HG03460 (cell line): ENCODE measurements at regions not wholly inside any gene's neighbourhood (a gene's known extent, or its start where the extent isn't known, plus 50 kb on each side); places are given as distances from the start of the nearest gene placed in this dataset.
"Not testable (repeated sequence)": the region's sequence is repeated elsewhere in the genome, so short reads cannot be mapped to it uniquely, and the experiment has no call there.

ENCODE experiments used
- ATAC-seq: cut with Tn5 transposase; IDR thresholded peaks from one replicate; pipeline ENCODE4 v1.9.1; 2021; ENCODE audit not compliant: unreplicated experiment

GRCh38 chr6:140732991-140733390 lies 1358.5 kb upstream of the CITED2 start:
- ATAC-seq = no peak

DNA sequence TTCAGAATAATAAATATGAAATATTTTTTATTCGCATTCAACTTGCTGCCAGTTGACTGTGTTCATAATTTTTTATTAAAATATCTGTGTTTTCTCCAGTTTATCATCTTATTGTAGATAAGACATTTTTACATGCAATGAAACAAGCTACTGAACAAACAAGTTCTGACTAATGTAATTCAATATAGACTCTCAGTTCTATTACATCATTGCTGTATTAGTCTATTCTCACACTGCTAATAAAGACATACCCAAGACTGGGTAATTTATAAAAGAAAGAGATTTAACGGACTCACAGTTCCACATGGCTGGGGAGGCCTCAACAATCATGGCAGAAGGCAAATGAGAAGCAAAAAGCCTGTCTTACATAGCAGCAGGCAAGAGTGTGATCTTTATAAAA lies 1357.7 kb upstream of the CITED2 start:
- no peak for ATAC-seq

DNA sequence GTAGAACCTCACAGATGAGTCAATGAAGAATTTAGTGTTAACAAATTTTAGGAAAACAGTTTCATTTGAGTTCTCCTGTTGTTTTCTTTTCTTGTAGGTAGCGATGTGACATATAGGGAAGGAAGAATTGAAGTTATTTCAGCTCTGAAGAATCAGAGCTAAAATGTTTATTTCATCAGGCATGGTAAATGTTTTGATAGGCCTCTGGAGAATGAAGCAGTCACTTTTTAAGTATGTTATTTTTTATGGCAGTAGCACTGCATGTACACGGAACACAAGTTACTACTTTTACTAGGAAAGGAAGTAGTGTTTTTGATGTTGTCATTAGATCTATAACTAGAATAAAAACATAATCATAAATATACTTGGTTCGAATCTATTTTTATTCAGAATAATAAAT lies 1357.3 kb upstream of the CITED2 start:
- no peak for ATAC-seq

GRCh38 chr6:140729521-140729920 lies 1355.1 kb upstream of the CITED2 start:
- ATAC-seq = no peak

DNA sequence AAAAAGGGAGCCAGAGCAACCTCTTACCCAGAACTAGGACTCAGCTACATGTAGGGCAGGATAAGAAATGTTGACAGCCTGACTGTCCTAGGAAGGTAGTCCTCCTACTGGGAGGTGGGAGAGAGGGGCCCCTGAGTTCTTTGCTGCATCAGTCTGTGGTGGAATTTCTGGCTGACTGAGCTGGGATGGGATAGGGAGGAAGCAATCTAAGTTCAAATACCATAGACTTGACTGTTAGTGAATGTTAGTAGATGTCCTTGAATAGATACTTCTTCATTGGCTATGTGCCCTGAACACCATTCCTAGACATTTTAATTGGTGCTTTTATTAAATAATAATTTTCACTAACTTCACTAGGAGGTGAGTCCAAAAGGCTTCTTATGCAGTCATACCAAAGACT lies 1343.6 kb upstream of the CITED2 start:
- no peak for ATAC-seq

DNA sequence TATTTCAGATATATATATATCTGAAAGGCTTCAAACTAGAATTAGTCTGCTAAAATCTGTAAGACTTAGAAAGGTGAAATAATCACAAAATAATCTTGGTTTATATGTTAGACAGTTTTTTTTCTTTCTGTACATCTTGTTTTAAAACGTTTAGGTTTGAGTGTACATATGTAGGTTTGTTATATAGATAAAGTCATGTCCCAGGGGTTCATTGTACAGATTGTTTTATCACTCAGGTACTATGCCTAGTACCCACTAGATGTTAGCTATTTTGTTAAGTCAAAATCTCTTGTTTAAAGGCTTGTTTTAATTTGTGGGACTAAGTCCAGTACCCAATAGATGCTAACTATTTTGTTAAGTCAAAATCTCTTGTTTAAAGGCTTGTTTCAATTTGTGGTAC lies 1339.0 kb upstream of the CITED2 start:
- no peak for ATAC-seq

DNA sequence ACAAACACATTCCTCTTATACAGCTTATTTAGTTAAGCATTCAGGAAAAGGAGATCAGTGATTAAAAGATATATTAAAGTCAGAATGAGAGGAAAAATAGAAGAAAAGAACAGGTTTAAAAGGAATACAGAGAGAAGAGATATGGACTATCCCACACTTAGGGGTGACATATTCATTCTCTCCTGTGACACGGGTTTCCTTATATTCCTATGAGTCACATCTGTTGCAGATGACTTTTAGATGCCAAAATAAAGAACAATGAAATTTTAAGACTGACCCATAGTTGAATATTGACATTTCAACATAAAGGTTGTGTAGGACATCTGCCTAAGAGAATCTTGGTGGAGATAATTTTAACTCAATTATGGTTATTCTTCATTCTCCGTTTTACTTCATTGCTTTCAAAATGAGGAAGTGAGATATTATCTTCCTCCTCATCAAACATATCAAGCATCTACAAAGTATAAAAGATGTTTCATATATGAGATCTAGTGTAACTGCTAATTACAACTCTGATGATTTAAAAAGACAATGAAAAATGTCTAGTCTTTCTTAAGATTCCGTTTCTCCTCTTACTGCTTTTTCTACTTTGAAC lies 1336.7 kb upstream of the CITED2 start:
- no peak for ATAC-seq

GRCh38 chr6:140708441-140708840 lies 1334.0 kb upstream of the CITED2 start:
- no peak for ATAC-seq

DNA sequence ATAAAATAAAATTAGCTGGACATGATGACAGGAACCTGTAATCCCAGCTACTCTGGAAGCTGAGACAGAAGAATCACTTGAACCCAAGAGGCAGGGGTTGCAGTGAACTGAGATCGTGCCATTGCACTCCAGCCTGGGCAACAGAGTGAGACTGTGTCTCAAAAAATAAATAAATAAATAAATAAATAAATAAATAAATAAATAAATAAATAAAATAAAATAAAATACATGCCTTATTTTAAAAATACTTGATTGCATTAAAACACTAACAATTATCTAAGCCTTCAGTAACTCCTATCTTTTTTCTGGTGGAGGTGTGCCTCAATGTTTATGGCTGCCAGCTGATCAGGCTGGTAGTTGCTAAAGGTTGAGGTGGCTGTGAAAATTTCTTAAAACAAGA lies 1329.6 kb upstream of the CITED2 start:
- ATAC-seq = not testable (repeated sequence)

- ATAC-seq = no peak
Measured at GRCh38 chr6:140697585-140697984, 1323.1 kb upstream of the CITED2 start.

- ATAC-seq = no peak
Measured at GRCh38 chr6:140684776-140685550, 1310.5 kb upstream of the CITED2 start.

GRCh38 chr6:140677781-140678528 lies 1303.5 kb upstream of the CITED2 start:
- no peak for ATAC-seq

GRCh38 chr6:140671926-140672325 lies 1297.5 kb upstream of the CITED2 start:
- no peak for ATAC-seq

DNA sequence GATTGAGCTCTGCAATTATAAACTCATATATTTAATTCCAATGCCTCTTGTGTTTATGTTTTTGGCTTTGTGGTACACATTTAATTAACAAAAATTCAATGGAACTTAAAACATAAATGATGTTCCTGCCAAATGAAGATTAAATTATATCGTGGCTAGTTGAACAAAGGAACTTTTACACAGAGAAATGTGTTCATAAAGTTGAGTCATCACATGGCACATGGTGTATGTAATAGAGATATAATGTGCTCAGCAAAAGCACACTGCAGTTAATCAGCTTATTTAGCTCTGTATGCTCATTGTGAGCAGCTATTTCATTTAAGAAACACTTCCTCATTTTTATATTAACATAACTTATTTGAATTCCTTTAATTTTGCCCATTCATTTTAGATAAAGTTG lies 1295.6 kb upstream of the CITED2 start:
- no peak for ATAC-seq

- no peak for ATAC-seq
Measured at GRCh38 chr6:140669321-140669720, 1294.9 kb upstream of the CITED2 start.

DNA sequence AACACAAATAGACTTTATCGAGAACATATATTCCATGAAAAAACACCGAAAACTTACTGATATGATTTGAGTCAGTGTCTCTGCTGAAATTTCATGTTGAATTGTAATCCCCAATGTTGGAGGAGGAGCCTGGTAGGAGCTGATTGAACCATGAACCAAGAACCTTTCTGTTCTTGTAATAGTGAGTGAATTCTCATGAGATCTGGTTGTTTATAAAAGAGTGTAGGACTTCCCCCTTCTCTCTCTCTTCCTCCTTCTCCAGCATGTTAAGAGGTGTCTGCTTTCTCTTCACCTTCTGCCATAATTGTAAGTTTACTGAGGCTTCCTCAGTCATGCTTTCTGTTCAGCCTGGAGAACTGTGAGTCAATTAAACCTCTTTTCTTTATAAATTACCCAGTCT lies 1289.3 kb upstream of the CITED2 start:
- no peak for ATAC-seq

- no peak for ATAC-seq
Measured at GRCh38 chr6:140663094-140663493, 1288.6 kb upstream of the CITED2 start.

DNA sequence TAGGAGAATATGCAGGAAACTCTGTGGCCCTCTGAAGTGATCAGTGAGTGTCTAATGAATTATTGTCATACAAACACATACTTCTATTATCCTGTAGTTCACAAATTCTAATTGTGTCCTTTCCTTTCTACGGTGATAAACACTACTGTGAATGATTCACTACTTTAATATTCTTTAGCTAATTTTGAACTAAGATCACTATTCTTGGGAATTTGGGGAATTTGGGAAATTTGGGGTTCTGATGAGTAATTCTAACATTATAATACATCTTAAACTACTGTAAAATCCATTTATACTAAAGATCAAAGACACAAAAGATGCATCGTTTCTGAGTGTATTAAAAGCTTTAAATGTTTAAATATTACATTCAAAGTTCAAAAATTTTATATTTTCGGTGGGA lies 1287.2 kb upstream of the CITED2 start:
- no peak for ATAC-seq

DNA sequence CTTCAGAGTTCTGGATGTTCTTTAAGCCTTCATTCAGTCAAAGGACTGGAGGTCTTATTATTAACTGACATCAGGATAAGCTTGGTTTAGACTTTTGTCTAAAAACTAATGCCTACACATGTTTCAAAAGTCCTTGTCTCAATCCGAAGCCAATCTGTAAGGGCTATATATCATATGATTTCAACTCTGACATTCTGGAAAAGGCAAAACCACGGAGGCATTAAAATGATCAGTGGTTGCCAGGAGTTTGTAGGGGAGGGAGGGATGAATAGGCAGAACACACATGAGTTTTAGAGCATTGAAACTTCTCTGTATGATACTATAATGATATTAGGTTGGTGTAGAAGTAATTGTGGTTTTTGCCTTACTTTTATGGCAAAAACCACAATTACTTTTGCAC lies 1285.8 kb upstream of the CITED2 start:
- ATAC-seq = no peak

DNA sequence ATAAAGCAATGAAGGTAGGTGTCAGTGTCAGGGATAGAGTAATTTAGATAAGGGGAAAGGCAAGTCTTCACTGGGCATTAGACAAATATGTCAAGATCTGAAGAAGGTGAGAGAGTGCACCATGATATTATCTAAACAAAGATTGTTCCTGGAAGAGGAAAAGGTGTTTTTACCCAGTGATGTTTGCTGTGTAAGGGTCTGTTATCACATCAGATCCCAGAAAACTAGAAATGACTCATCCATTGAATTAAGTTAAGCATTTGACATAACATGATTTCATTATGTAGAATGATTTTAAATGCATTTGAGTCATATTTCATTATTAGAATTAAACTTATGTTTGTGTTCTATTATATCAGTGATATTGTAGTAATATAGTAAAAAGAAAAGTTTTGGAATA lies 1279.5 kb upstream of the CITED2 start:
- no peak for ATAC-seq

- ATAC-seq = no peak
Measured at GRCh38 chr6:140653506-140653905, 1279.1 kb upstream of the CITED2 start.

- ATAC-seq = not testable (repeated sequence)
Measured at GRCh38 chr6:140649502-140649901, 1275.1 kb upstream of the CITED2 start.
